ENCODE measurements at regions not wholly inside any gene's neighbourhood (a gene's known extent, or its start where the extent isn't known, plus 50 kb on each side); places are given as distances from the start of the nearest gene placed in this dataset.

GRCh38 chr1:194233069-194233468 lies 1046.7 kb upstream of the B3GALT2 start:
- TF ChIP-seq BACH2 (CRISPR knock-in tag; IDR thresholded peaks at IDR 0.05; ENCODE audit: borderline replicate concordance) (no peak), ISL1 (CRISPR knock-in tag; IDR thresholded peaks at IDR 0.05) (no peak), CSRNP3 (CRISPR knock-in tag; IDR thresholded peaks at IDR 0.05) (no peak), RARB (CRISPR knock-in tag; IDR thresholded peaks at IDR 0.05) (no peak), GLIS3 (CRISPR knock-in tag; IDR thresholded peaks at IDR 0.05) (no peak), PPARA (CRISPR knock-in tag; IDR thresholded peaks at IDR 0.05; ENCODE audit: borderline replicate concordance) (no peak), ESRRG (CRISPR knock-in tag; IDR thresholded peaks at IDR 0.05) (no peak), ZNF8 (CRISPR knock-in tag; IDR thresholded peaks at IDR 0.05) (no peak), CSDC2 (CRISPR knock-in tag; IDR thresholded peaks at IDR 0.05) (no peak), TCF4 (CRISPR knock-in tag; IDR thresholded peaks at IDR 0.05; ENCODE audit: borderline replicate concordance) (no peak), PATZ1 (CRISPR knock-in tag; IDR thresholded peaks at IDR 0.05; ENCODE audit: borderline replicate concordance) (no peak), CREB5 (CRISPR knock-in tag; IDR thresholded peaks at IDR 0.05; ENCODE audit: low read depth) (no peak)
- ATAC-seq = no peak

GRCh38 chr1:194230351-194231144 lies 1044.1 kb upstream of the B3GALT2 start:
- TF ChIP-seq ESRRG (CRISPR knock-in tag; IDR thresholded peaks at IDR 0.05) = no peak
- TF ChIP-seq ZFP3 (CRISPR knock-in tag; IDR thresholded peaks at IDR 0.05) = no peak
- ATAC-seq = no peak

- TF ChIP-seq BACH2 (CRISPR knock-in tag; IDR thresholded peaks at IDR 0.05; ENCODE audit: borderline replicate concordance) (no peak), ZNF8 (CRISPR knock-in tag; IDR thresholded peaks at IDR 0.05) (no peak), GLIS3 (CRISPR knock-in tag; IDR thresholded peaks at IDR 0.05) (no peak), TSHZ2 (CRISPR knock-in tag; IDR thresholded peaks at IDR 0.05) (no peak), SNAI2 (CRISPR knock-in tag; IDR thresholded peaks at IDR 0.05) (no peak), POU6F1 (CRISPR knock-in tag; IDR thresholded peaks at IDR 0.05; ENCODE audit: borderline replicate concordance, low read depth) (no peak), OSR1 (CRISPR knock-in tag; IDR thresholded peaks at IDR 0.05) (no peak), RARB (CRISPR knock-in tag; IDR thresholded peaks at IDR 0.05) (no peak), CSRNP3 (CRISPR knock-in tag; IDR thresholded peaks at IDR 0.05) (no peak), ZFP30 (CRISPR knock-in tag; IDR thresholded peaks at IDR 0.05) (no peak), TOX (CRISPR knock-in tag; IDR thresholded peaks at IDR 0.05; ENCODE audit: borderline replicate concordance) (no peak), ZNF565 (CRISPR knock-in tag; conservative IDR thresholded peaks at IDR 0.05; ENCODE audit: low read depth) (no peak), ESRRG (CRISPR knock-in tag; IDR thresholded peaks at IDR 0.05) (no peak), ZFP3 (CRISPR knock-in tag; IDR thresholded peaks at IDR 0.05) (no peak), PPARA (CRISPR knock-in tag; IDR thresholded peaks at IDR 0.05; ENCODE audit: borderline replicate concordance) (no peak), CREB5 (CRISPR knock-in tag; IDR thresholded peaks at IDR 0.05; ENCODE audit: low read depth) (no peak), CSDC2 (CRISPR knock-in tag; IDR thresholded peaks at IDR 0.05) (no peak), PATZ1 (CRISPR knock-in tag; IDR thresholded peaks at IDR 0.05; ENCODE audit: borderline replicate concordance) (no peak)
- ATAC-seq = no peak
Observed at GRCh38 chr1:194228427-194228826, 1042.0 kb upstream of the B3GALT2 start.
